Natural killer cell (primary cell): ENCODE measurements at regions not wholly inside any gene's neighbourhood (a gene's known extent, or its start where the extent isn't known, plus 50 kb on each side); places are given as distances from the start of the nearest gene placed in this dataset.

Experiments used
- ATAC-seq, 3 donors: fragments of 150-1000 bp in 2 of 3; fragments of 200-7000 bp in 1 of 3; cut with Tn5 transposase; 1 replicate in 1 of 3; 2 replicates in 2 of 3; pipeline ENCODE4 v1.10.0; 2021; ENCODE audit warnings: mild to moderate bottlenecking in 2 of 3, moderate library complexity in 2 of 3
- DNase-seq, 2 donors: peaks; one replicate each; pipeline versions ENCODE4 v3.0.0 to v3.0.0-alpha.2; 2013 to 2021; ENCODE audit warnings: mixed read lengths in 1 of 2
- H3K27ac ChIP-seq: one replicate; pipeline ENCODE4 v1.5.1; 2013; ENCODE audit warnings: mild to moderate bottlenecking, low read length
- H3K27me3 ChIP-seq: one replicate; pipeline ENCODE4 v1.6.1; 2013; ENCODE audit warnings: low read length; ENCODE audit not compliant: control insufficient read depth, insufficient read depth
- H3K36me3 ChIP-seq: one replicate; pipeline ENCODE4 v1.6.1; 2013; ENCODE audit warnings: low read length; ENCODE audit not compliant: control insufficient read depth, insufficient read depth
- H3K4me1 ChIP-seq: one replicate; pipeline ENCODE4 v1.6.1; 2013; ENCODE audit warnings: low read length; ENCODE audit not compliant: control insufficient read depth, insufficient read depth
- H3K4me3 ChIP-seq: one replicate; pipeline ENCODE4 v1.5.1; 2013; ENCODE audit warnings: low read length
- H3K9me3 ChIP-seq: one replicate; pipeline ENCODE4 v1.6.1; 2013; ENCODE audit warnings: low read length; ENCODE audit not compliant: control insufficient read depth, insufficient read depth
- H3K27ac Mint-ChIP-seq, 2 donors: one replicate each; pipeline ENCODE4 v1.8.0; 2022; ENCODE audit warnings: mild to moderate bottlenecking in 2 of 2, mixed read lengths in 2 of 2, moderate library complexity in 1 of 2
- H3K27me3 Mint-ChIP-seq, 2 donors: one replicate each; pipeline ENCODE4 v1.8.0; 2022; ENCODE audit warnings: low read depth in 2 of 2, mixed read lengths in 2 of 2
- H3K36me3 Mint-ChIP-seq: one replicate; pipeline ENCODE4 v1.8.0; 2022; ENCODE audit warnings: mixed read lengths
- H3K4me1 Mint-ChIP-seq, 2 donors: one replicate each; pipeline ENCODE4 v1.8.0; 2022; ENCODE audit warnings: mixed read lengths in 2 of 2
- H3K4me3 Mint-ChIP-seq: one replicate; pipeline ENCODE4 v1.8.0; 2022; ENCODE audit warnings: mild to moderate bottlenecking, moderate library complexity, mixed read lengths
- H3K9me3 Mint-ChIP-seq, 2 donors: one replicate each; pipeline ENCODE4 v1.8.0; 2022; ENCODE audit warnings: mixed read lengths in 2 of 2
- WGBS: methylation state at CpG from one replicate; pipeline ENCODE4 v1.1.7; 2013; ENCODE audit warnings: missing lambda C conversion rate; ENCODE audit not compliant: insufficient coverage; 5-methylcytosine and 5-hydroxymethylcytosine counted together
- intact Hi-C: fragments of 100-400 bp; cut with micrococcal nuclease; formaldehyde crosslinking; loops from one replicate; pipeline ENCODE4 v1.14.2; 2022
- TF ChIP-seq, protein P1 (sequence below): fragments of 200-600 bp; IDR thresholded peaks from one replicate; pipeline ENCODE4 v1.8.0; 2022; ENCODE audit warnings: antibody characterized with exemption

DNA sequence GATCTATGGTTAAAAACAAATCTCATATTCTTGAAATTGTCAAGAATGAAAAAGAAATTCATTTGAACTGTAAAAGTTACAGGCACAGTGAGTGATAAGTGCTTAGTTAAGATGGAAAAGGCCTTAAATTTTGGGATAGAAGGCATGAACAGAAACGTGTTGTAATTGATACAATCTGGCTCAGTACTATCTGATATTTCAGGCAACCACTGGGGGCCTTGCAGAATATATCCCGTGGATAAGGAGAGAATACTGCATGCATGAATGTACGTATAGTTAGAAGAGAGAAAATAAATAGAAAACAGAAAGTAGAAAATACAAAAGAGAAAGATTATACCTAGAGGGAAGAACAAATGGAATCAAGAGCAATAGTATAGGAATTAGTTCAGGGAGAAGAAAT is 741.4 kb upstream of the CCDC54 start:
- H3K36me3 ChIP-seq, result no peaks in the 10 kb centered on the region
- Mint-ChIP-seq H3K27me3 (no peaks in the 10 kb centered on the region), H3K36me3 (no peaks in the 10 kb centered on the region), H3K4me1 (no peaks in the 10 kb centered on the region), H3K9me3 (peaks cover 0 to 2% of the 10 kb centered on the region in 2 donors), H3K4me3 (no peak overlapping the region), H3K27ac (no peak overlapping the region)
- intact Hi-C loops, result no loop called here
- no peak overlapping the region for H3K4me3 ChIP-seq
- H3K4me1 ChIP-seq, result no peaks in the 10 kb centered on the region
- H3K27me3 ChIP-seq, result no peaks in the 10 kb centered on the region
- TF ChIP-seq, protein P1, sequence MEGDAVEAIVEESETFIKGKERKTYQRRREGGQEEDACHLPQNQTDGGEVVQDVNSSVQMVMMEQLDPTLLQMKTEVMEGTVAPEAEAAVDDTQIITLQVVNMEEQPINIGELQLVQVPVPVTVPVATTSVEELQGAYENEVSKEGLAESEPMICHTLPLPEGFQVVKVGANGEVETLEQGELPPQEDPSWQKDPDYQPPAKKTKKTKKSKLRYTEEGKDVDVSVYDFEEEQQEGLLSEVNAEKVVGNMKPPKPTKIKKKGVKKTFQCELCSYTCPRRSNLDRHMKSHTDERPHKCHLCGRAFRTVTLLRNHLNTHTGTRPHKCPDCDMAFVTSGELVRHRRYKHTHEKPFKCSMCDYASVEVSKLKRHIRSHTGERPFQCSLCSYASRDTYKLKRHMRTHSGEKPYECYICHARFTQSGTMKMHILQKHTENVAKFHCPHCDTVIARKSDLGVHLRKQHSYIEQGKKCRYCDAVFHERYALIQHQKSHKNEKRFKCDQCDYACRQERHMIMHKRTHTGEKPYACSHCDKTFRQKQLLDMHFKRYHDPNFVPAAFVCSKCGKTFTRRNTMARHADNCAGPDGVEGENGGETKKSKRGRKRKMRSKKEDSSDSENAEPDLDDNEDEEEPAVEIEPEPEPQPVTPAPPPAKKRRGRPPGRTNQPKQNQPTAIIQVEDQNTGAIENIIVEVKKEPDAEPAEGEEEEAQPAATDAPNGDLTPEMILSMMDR, result no peak
- H3K9me3 ChIP-seq, result no peaks in the 10 kb centered on the region
- H3K27ac ChIP-seq, result no peak overlapping the region
- ATAC-seq (no peak), DNase-seq (no peak)
- WGBS, result 81% methylated on average over 3 of the region's 3 CpGs

DNA sequence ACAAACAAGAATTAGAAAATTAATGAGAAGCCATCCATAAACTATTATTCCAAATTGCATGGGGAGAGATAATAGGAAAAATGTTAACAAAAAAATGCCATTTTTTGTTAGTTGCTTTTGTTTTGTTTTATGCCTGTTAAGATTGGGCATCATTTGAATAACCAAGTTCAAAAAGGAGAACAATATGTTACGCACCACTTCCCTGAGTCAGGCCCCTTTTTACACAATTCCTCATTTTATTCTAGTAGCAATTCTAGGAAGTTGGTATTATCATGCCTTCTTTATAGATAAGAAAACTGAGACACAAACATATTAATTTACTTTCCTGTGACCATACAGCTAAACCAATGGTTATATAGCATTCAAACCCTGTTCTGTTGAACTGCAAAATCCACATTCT is 736.9 kb upstream of the CCDC54 start:
- no peak overlapping the region for H3K27ac Mint-ChIP-seq
- intact Hi-C loops, result no loop called here
- ATAC-seq, result no peak

DNA sequence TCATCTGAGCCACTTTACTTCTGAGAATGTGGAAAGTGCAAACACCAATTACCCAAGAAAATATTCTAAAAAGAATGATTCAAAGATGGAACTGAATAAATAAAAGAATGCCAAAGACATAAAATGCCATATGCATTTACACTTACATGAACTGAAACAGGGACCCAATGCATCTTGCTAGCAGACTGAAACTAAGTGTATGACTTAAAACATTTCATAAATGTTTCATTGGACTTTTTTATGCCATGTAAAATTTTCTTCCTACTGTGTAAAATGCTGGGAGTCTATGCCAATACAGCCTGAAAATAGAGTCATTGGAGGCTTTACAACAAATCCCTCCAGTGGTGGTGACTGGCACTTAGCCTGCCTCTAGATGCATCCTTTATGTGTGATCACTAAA is 735.1 kb upstream of the CCDC54 start:
- no peak overlapping the region for H3K27ac ChIP-seq
- no peaks in the 10 kb centered on the region for H3K4me1 ChIP-seq
- ATAC-seq (no peak), DNase-seq (no peak)
- H3K4me3 ChIP-seq, result no peak overlapping the region
- Mint-ChIP-seq H3K9me3 (peaks cover 2 to 3% of the 10 kb centered on the region in 2 donors), H3K4me1 (no peaks in the 10 kb centered on the region), H3K4me3 (no peak overlapping the region), H3K36me3 (no peaks in the 10 kb centered on the region), H3K27ac (no peak overlapping the region), H3K27me3 (no peaks in the 10 kb centered on the region)
- intact Hi-C loops, result no loop called here
- no peaks in the 10 kb centered on the region for H3K9me3 ChIP-seq
- H3K36me3 ChIP-seq, result no peaks in the 10 kb centered on the region
- TF ChIP-seq, protein P1, result no peak
- no peaks in the 10 kb centered on the region for H3K27me3 ChIP-seq

More for the DNA sequence above, 736.9 kb upstream of the CCDC54 start:
- H3K4me1 ChIP-seq, result no peaks in the 10 kb centered on the region
- no peak for DNase-seq
- no CpG with 5 or more reads among the region's 1 CpG for WGBS
- H3K4me3 ChIP-seq, result no peak overlapping the region
- Mint-ChIP-seq H3K27me3 (no peaks in the 10 kb centered on the region), H3K36me3 (no peaks in the 10 kb centered on the region), H3K4me1 (no peaks in the 10 kb centered on the region), H3K9me3 (peaks cover 0 to 3% of the 10 kb centered on the region in 2 donors), H3K4me3 (no peak overlapping the region)
- no peaks in the 10 kb centered on the region for H3K9me3 ChIP-seq
- H3K27ac ChIP-seq, result no peak overlapping the region
- TF ChIP-seq, protein P1, result no peak
- H3K36me3 ChIP-seq, result no peaks in the 10 kb centered on the region
- H3K27me3 ChIP-seq, result no peaks in the 10 kb centered on the region

DNA sequence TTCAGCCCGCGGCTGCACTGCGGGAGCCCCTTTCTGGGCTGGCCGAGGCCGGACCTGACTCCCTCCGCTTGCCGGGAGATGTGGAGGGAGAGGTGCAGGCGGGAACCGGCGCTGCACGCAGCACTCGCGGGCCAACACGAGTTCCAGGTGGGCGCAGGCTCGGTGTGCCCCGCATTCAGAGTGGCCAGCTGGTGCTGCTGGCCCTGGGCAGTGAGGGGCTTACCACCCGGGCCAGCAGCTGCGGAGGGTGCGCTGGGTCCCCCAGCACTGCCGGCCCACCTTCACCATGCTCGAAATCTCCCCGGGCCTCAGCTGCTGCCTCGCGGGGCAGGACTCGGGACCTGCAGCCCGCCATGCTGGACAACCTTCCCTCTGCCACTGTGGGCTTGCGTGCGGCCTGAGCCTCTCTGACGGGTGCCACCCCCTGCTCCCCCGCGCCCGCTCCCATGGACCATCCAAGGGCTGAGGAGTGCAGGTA is 733.5 kb upstream of the CCDC54 start:
- H3K9me3 Mint-ChIP-seq, result peaks cover 3 to 4% of the 10 kb centered on the region in 2 donors
- DNase-seq, result no peak
- no peaks in the 10 kb centered on the region for H3K27me3 ChIP-seq
- ATAC-seq, result no peak
- H3K27me3 Mint-ChIP-seq, result no peaks in the 10 kb centered on the region
- no peak overlapping the region for H3K4me3 ChIP-seq
- TF ChIP-seq, protein P1, result no peak
- 97% methylated on average over 33 of the region's 33 CpGs for WGBS
- no peak overlapping the region for H3K27ac Mint-ChIP-seq
- H3K4me1 ChIP-seq, result no peaks in the 10 kb centered on the region
- no peak overlapping the region for H3K4me3 Mint-ChIP-seq
- no peaks in the 10 kb centered on the region for H3K36me3 Mint-ChIP-seq
- no peaks in the 10 kb centered on the region for H3K9me3 ChIP-seq
- intact Hi-C loops, result no loop called here
- no peaks in the 10 kb centered on the region for H3K36me3 ChIP-seq
- no peaks in the 10 kb centered on the region for H3K4me1 Mint-ChIP-seq
- H3K27ac ChIP-seq, result no peak overlapping the region
